CD4-positive, CD25-positive, alpha-beta regulatory T cell (primary cell): ENCODE measurements at regions not wholly inside any gene's neighbourhood (a gene's known extent, or its start where the extent isn't known, plus 50 kb on each side); places are given as distances from the start of the nearest gene placed in this dataset.
"Not testable (repeated sequence)": the region's sequence is repeated elsewhere in the genome, so short reads cannot be mapped to it uniquely, and the experiment has no call there.

Source experiments
- ATAC-seq, 2 donors: fragments of 150-1000 bp; cut with Tn5 transposase; one replicate each; pipeline ENCODE4 v1.10.0; 2021; ENCODE audit warnings: low read depth in 2 of 2, moderate number of reproducible peaks in 2 of 2, moderate library complexity in 1 of 2
- DNase-seq, 3 donors: peaks; one replicate each; pipeline versions ENCODE4 v3.0.0 to v3.0.0-alpha.2; 2012 to 2022; ENCODE audit warnings: mixed read lengths in 1 of 3
- H3K27ac ChIP-seq: one replicate; pipeline ENCODE4 v1.7.0; 2013; ENCODE audit warnings: mild to moderate bottlenecking, low read length; ENCODE audit not compliant: insufficient read depth, poor library complexity, severe bottlenecking
- H3K27me3 ChIP-seq: one replicate; pipeline ENCODE4 v1.7.0; 2013; ENCODE audit warnings: low read length; ENCODE audit not compliant: control insufficient read depth, insufficient read depth
- H3K36me3 ChIP-seq: one replicate; pipeline ENCODE4 v1.7.0; 2013; ENCODE audit warnings: mild to moderate bottlenecking, low read length, moderate library complexity; ENCODE audit not compliant: control insufficient read depth, insufficient read depth
- H3K4me1 ChIP-seq: 2 replicates; pipeline ENCODE4 v1.7.0; 2013; ENCODE audit warnings: mild to moderate bottlenecking, low read length; ENCODE audit not compliant: insufficient read depth, control insufficient read depth, poor library complexity, severe bottlenecking
- H3K4me3 ChIP-seq: one replicate; pipeline ENCODE4 v1.7.0; 2013; ENCODE audit warnings: low read depth, mild to moderate bottlenecking, low read length, moderate library complexity
- H3K9me3 ChIP-seq, 2 experiments: 1 replicate in 1 of 2; 2 replicates in 1 of 2; pipeline ENCODE4 v1.7.0; 2013; ENCODE audit warnings: low read length in 2 of 2, mild to moderate bottlenecking in 1 of 2, moderate library complexity in 1 of 2; ENCODE audit not compliant: control insufficient read depth in 2 of 2
- H3K27ac Mint-ChIP-seq, 3 donors: one replicate each; pipeline ENCODE4 v1.8.0; 2020 to 2022; ENCODE audit warnings: mild to moderate bottlenecking in 3 of 3, mixed read lengths in 3 of 3, moderate library complexity in 2 of 3
- H3K27me3 Mint-ChIP-seq: one replicate; pipeline ENCODE4 v1.8.0; 2022; ENCODE audit warnings: mild to moderate bottlenecking, mixed read lengths
- H3K36me3 Mint-ChIP-seq: one replicate; pipeline ENCODE4 v1.8.0; 2020; ENCODE audit warnings: mixed read lengths
- H3K4me1 Mint-ChIP-seq, 4 donors: one replicate each; pipeline ENCODE4 v1.8.0; 2020 to 2022; ENCODE audit warnings: mixed read lengths in 4 of 4, mild to moderate bottlenecking in 1 of 4
- H3K4me3 Mint-ChIP-seq, 4 donors: one replicate each; pipeline ENCODE4 v1.8.0; 2020 to 2022; ENCODE audit warnings: mild to moderate bottlenecking in 4 of 4, mixed read lengths in 4 of 4, moderate library complexity in 3 of 4
- H3K9me3 Mint-ChIP-seq, 7 donors: one replicate each; pipeline ENCODE4 v1.8.0; 2020 to 2022; ENCODE audit warnings: mixed read lengths in 7 of 7, mild to moderate bottlenecking in 3 of 7, moderate library complexity in 2 of 7

- not testable (repeated sequence) for H3K4me1 ChIP-seq, H3K27ac Mint-ChIP-seq, DNase-seq, H3K4me3 ChIP-seq, H3K9me3 ChIP-seq, H3K27me3 Mint-ChIP-seq, H3K27ac ChIP-seq, H3K36me3 Mint-ChIP-seq, H3K36me3 ChIP-seq, H3K4me1 Mint-ChIP-seq, ATAC-seq, H3K27me3 ChIP-seq, H3K4me3 Mint-ChIP-seq
- H3K9me3 Mint-ChIP-seq: peaks cover 0 to 22% (median 8%) of the 10 kb centered on the region in 7 donors
Observed at GRCh38 chr1:164459176-164459575, 99.8 kb upstream of the PBX1 start.

DNA sequence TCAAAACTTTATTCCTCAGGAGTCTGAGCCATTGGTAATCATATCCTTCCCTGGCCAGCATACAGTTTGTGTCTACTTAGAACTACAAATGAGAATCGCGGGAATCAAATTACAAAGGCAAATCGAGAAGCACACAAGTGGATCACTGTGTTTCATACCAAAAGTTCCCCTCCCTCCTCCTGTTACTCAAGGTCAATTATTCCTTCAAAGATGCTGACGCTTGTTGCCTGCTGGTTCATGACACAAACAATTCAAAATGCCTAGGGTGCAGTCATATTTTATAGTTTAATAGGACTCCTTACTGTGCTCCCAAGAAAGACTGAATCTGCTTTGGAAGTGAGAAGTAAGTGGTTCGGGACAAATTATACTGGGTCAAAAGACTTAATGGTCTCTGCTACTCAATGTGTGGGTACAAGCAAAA lies 93.0 kb upstream of the PBX1 start:
- H3K4me3 ChIP-seq: no peak overlapping the region
- Mint-ChIP-seq H3K36me3 (no peaks in the 10 kb centered on the region), H3K27ac (no peak overlapping the region), H3K27me3 (no peaks in the 10 kb centered on the region), H3K9me3 (peaks cover 4 to 15% (median 5%) of the 10 kb centered on the region in 7 donors), H3K4me1 (no peaks in the 10 kb centered on the region), H3K4me3 (no peak overlapping the region)
- DNase-seq (no peak), ATAC-seq (no peak)
- H3K27ac ChIP-seq: no peak overlapping the region
- no peaks in the 10 kb centered on the region for H3K4me1 ChIP-seq
- no peaks in the 10 kb centered on the region for H3K27me3 ChIP-seq
- H3K36me3 ChIP-seq: no peaks in the 10 kb centered on the region
- no peaks in the 10 kb centered on the region for H3K9me3 ChIP-seq

GRCh38 chr1:164466429-164466828 lies 92.6 kb upstream of the PBX1 start:
- H3K27me3 Mint-ChIP-seq: no peaks in the 10 kb centered on the region
- Histone ChIP-seq H3K9me3 (no peaks in the 10 kb centered on the region), H3K27me3 (no peaks in the 10 kb centered on the region), H3K36me3 (no peaks in the 10 kb centered on the region), H3K27ac (no peak overlapping the region), H3K4me3 (no peak overlapping the region), H3K4me1 (no peaks in the 10 kb centered on the region)
- no peaks in the 10 kb centered on the region for H3K36me3 Mint-ChIP-seq
- H3K4me3 Mint-ChIP-seq: no peak overlapping the region
- ATAC-seq (no peak), DNase-seq (no peak)
- H3K4me1 Mint-ChIP-seq: no peaks in the 10 kb centered on the region
- H3K27ac Mint-ChIP-seq: no peak overlapping the region
- peaks cover 3 to 14% (median 7%) of the 10 kb centered on the region in 7 donors for H3K9me3 Mint-ChIP-seq

- no peak overlapping the region for H3K4me3 Mint-ChIP-seq
- no peaks in the 10 kb centered on the region for H3K9me3 ChIP-seq
- peaks cover 6 to 15% (median 8%) of the 10 kb centered on the region in 7 donors for H3K9me3 Mint-ChIP-seq
- no peaks in the 10 kb centered on the region for H3K4me1 ChIP-seq
- no peaks in the 10 kb centered on the region for H3K4me1 Mint-ChIP-seq
- no peak overlapping the region for H3K27ac ChIP-seq
- H3K27me3 ChIP-seq: no peaks in the 10 kb centered on the region
- ATAC-seq (no peak), DNase-seq (no peak)
- H3K4me3 ChIP-seq: no peak overlapping the region
- no peak overlapping the region for H3K27ac Mint-ChIP-seq
- peaks cover 5% of the 10 kb centered on the region for H3K27me3 Mint-ChIP-seq
- H3K36me3 Mint-ChIP-seq: no peaks in the 10 kb centered on the region
- no peaks in the 10 kb centered on the region for H3K36me3 ChIP-seq
Observed at GRCh38 chr1:164470996-164471395, 88.0 kb upstream of the PBX1 start.

GRCh38 chr1:164472841-164473240 lies 86.1 kb upstream of the PBX1 start:
- H3K27ac Mint-ChIP-seq: no peak overlapping the region
- peaks cover 5% of the 10 kb centered on the region for H3K27me3 Mint-ChIP-seq
- H3K9me3 ChIP-seq: no peaks in the 10 kb centered on the region
- peaks cover 3 to 10% (median 6%) of the 10 kb centered on the region in 7 donors for H3K9me3 Mint-ChIP-seq
- H3K27me3 ChIP-seq: no peaks in the 10 kb centered on the region
- ATAC-seq (no peak), DNase-seq (no peak)
- H3K36me3 ChIP-seq: no peaks in the 10 kb centered on the region
- H3K4me3 Mint-ChIP-seq: no peak overlapping the region
- H3K4me1 Mint-ChIP-seq: no peaks in the 10 kb centered on the region
- no peaks in the 10 kb centered on the region for H3K36me3 Mint-ChIP-seq
- no peak overlapping the region for H3K27ac ChIP-seq
- H3K4me3 ChIP-seq: no peak overlapping the region
- H3K4me1 ChIP-seq: no peaks in the 10 kb centered on the region

DNA sequence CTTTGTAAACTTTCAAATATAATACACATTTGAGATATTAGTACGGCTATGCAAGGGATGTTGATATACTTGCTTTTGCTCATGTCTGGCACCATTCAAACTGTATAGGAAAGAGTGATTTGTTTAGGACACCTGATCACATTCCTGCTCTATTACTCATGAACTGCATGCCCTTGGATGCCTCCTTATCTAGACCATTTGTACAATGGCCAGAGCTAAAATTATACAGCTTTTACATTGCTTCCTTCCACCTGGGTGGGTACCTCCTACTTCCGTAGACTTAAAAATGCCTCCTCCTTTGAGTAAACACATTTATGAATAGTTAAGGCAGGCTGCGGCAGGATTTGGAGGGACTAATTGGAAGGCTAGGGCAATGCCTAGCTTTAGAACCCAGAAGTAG lies 85.4 kb upstream of the PBX1 start:
- no peak overlapping the region for H3K4me3 Mint-ChIP-seq
- H3K9me3 Mint-ChIP-seq: peaks cover 0 to 10% (median 6%) of the 10 kb centered on the region in 7 donors
- H3K36me3 Mint-ChIP-seq: no peaks in the 10 kb centered on the region
- no peak for ATAC-seq
- peaks cover 5% of the 10 kb centered on the region for H3K27me3 Mint-ChIP-seq
- Histone ChIP-seq H3K36me3 (no peaks in the 10 kb centered on the region), H3K27me3 (no peaks in the 10 kb centered on the region), H3K9me3 (no peaks in the 10 kb centered on the region), H3K27ac (no peak overlapping the region), H3K4me3 (no peak overlapping the region), H3K4me1 (no peaks in the 10 kb centered on the region)
- no peak overlapping the region for H3K27ac Mint-ChIP-seq
- no peaks in the 10 kb centered on the region for H3K4me1 Mint-ChIP-seq
- DNase-seq: no peak

DNA sequence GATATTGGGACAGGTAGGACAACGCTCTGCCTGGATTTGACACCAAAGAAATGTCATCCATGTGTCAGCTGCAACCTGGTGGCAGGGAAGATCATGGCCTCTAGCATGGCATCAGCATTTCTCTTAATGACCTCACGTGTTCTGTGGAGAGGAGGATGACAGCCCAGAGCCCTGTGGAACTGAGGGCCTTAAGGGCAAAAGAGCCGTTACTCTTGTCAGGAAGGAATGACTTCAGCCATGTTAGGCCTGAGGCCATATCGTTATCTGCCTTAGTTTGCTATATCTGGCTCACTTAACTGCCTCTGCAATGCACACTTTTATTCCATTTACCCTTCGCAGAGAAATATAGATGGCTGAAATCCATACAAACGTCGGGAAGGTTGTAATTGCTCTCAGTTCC lies 83.2 kb upstream of the PBX1 start:
- Mint-ChIP-seq H3K36me3 (no peaks in the 10 kb centered on the region), H3K4me1 (no peaks in the 10 kb centered on the region), H3K9me3 (peaks cover 0 to 14% (median 3%) of the 10 kb centered on the region in 7 donors), H3K27me3 (peaks cover 5% of the 10 kb centered on the region), H3K4me3 (no peak overlapping the region), H3K27ac (no peak overlapping the region)
- Histone ChIP-seq H3K27me3 (no peaks in the 10 kb centered on the region), H3K9me3 (no peaks in the 10 kb centered on the region), H3K4me1 (no peaks in the 10 kb centered on the region), H3K36me3 (no peaks in the 10 kb centered on the region), H3K27ac (no peak overlapping the region), H3K4me3 (no peak overlapping the region)
- ATAC-seq (no peak), DNase-seq (no peak)

GRCh38 chr1:164477343-164477742 lies 81.6 kb upstream of the PBX1 start:
- H3K9me3 Mint-ChIP-seq: peaks cover 0 to 11% (median 4%) of the 10 kb centered on the region in 7 donors
- no peaks in the 10 kb centered on the region for H3K27me3 ChIP-seq
- H3K27me3 Mint-ChIP-seq: peaks cover 5% of the 10 kb centered on the region
- H3K4me3 ChIP-seq: no peak overlapping the region
- DNase-seq: no peak
- no peak overlapping the region for H3K4me3 Mint-ChIP-seq
- no peak for ATAC-seq
- no peaks in the 10 kb centered on the region for H3K36me3 ChIP-seq
- no peaks in the 10 kb centered on the region for H3K36me3 Mint-ChIP-seq
- H3K27ac Mint-ChIP-seq: no peak overlapping the region
- no peaks in the 10 kb centered on the region for H3K4me1 Mint-ChIP-seq
- H3K4me1 ChIP-seq: no peaks in the 10 kb centered on the region
- no peak overlapping the region for H3K27ac ChIP-seq
- H3K9me3 ChIP-seq: no peaks in the 10 kb centered on the region
